Esophagus muscularis mucosa (tissue), 4 donors: ENCODE measurements at regions not wholly inside any gene's neighbourhood (a gene's known extent, or its start where the extent isn't known, plus 50 kb on each side); places are given as distances from the start of the nearest gene placed in this dataset.

Experiments used
- EP300 ChIP-seq: sonication (generic); formaldehyde crosslinking; IDR thresholded peaks from one replicate; pipeline ENCODE4 v1.6.1; 2017; ENCODE audit warnings: antibody characterized with exemption
- POLR2A ChIP-seq: fragments of 450-650 bp; IDR thresholded peaks from one replicate; pipeline ENCODE4 v1.6.1; 2017; ENCODE audit warnings: antibody characterized with exemption, moderate library complexity, mild to moderate bottlenecking, low read depth
- TF ChIP-seq, protein P1 (sequence below), 3 experiments: fragments of 200-600 bp in 2 of 3; fragments of 450-650 bp in 1 of 3; sonication (generic) in 2 of 3; IDR thresholded peaks; one replicate each; pipeline ENCODE4 v1.5.1; 2017 to 2019; ENCODE audit warnings: antibody characterized with exemption in 3 of 3, mild to moderate bottlenecking in 2 of 3, moderate library complexity in 1 of 3

DNA sequence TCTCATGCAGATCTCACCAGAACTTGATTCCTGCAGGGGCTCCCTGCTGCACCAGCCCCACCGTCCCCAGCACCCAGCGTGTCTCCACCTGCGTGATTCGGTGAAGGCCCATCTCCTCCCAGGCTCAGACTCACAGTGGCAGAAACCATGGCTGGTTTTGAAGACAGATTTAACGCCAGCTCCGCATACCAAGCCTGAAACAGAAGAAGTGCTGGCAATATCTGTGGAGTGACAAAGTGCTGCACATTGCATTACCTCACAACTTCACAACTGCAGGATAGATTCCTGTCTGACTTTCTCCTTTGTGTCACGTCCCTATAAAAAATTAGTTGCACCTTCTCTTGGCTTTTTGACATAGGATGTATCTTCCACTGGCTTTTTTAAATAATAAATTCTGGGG lies 120.7 kb downstream of the TTLL2 start:
- TF ChIP-seq, protein P1, sequence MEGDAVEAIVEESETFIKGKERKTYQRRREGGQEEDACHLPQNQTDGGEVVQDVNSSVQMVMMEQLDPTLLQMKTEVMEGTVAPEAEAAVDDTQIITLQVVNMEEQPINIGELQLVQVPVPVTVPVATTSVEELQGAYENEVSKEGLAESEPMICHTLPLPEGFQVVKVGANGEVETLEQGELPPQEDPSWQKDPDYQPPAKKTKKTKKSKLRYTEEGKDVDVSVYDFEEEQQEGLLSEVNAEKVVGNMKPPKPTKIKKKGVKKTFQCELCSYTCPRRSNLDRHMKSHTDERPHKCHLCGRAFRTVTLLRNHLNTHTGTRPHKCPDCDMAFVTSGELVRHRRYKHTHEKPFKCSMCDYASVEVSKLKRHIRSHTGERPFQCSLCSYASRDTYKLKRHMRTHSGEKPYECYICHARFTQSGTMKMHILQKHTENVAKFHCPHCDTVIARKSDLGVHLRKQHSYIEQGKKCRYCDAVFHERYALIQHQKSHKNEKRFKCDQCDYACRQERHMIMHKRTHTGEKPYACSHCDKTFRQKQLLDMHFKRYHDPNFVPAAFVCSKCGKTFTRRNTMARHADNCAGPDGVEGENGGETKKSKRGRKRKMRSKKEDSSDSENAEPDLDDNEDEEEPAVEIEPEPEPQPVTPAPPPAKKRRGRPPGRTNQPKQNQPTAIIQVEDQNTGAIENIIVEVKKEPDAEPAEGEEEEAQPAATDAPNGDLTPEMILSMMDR (IDR thresholded peaks at IDR 0.05) = no peak
- no peak for TF ChIP-seq POLR2A
- TF ChIP-seq EP300 = no peak
